HEK293 (cell line): ENCODE measurements at regions not wholly inside any gene's neighbourhood (a gene's known extent, or its start where the extent isn't known, plus 50 kb on each side); places are given as distances from the start of the nearest gene placed in this dataset.

ENCODE experiments used
- CTCF ChIA-PET: fragments of 350-600 bp; formaldehyde crosslinking; extraction: SDS; loops from one replicate; lab custom pipeline; 2021; ENCODE audit warnings: antibody characterized with exemption; lab: Yijun Ruan, JAX
- POLR2A ChIA-PET: fragments of 300-600 bp; formaldehyde crosslinking; extraction: SDS; loops from one replicate; lab custom pipeline; 2020; ENCODE audit warnings: antibody characterized with exemption, inconsistent platforms; lab: Yijun Ruan, JAX
- H3K27ac ChIP-seq: fragments of 200-500 bp; sonication (Bioruptor generic); 2 replicates; pipeline ENCODE4 v1.5.1; 2014; ENCODE audit warnings: low read depth, low read length, control low read depth, inconsistent platforms; ENCODE audit errors: extremely low read depth
- H3K36me3 ChIP-seq, 2 experiments: fragments of 200-500 bp in 1 of 2; sonication (Bioruptor generic) in 1 of 2; 1 replicate in 1 of 2; 2 replicates in 1 of 2; pipeline ENCODE4 v1.5.1; 2014 to 2017; ENCODE audit warnings: inconsistent platforms in 2 of 2, low read length in 2 of 2; ENCODE audit not compliant: control insufficient read depth in 2 of 2, insufficient read depth in 1 of 2
- H3K4me1 ChIP-seq: fragments of 200-500 bp; sonication (Bioruptor generic); 2 replicates; pipeline ENCODE4 v1.5.1; 2014; ENCODE audit warnings: mild to moderate bottlenecking, low read length, inconsistent platforms; ENCODE audit not compliant: control insufficient read depth, insufficient read depth
- H3K4me3 ChIP-seq: 2 replicates; pipeline ENCODE4 v1.5.1; 2011; ENCODE audit warnings: low read depth, mild to moderate bottlenecking, control low read depth, low read length, moderate library complexity
- H3K9me3 ChIP-seq: fragments of 200-500 bp; sonication (Bioruptor generic); 2 replicates; pipeline ENCODE4 v1.5.1; 2014; ENCODE audit warnings: low read depth, low read length, inconsistent platforms; ENCODE audit not compliant: control insufficient read depth, insufficient read depth
- BCL11A ChIP-seq: fragments of 450-650 bp; formaldehyde crosslinking; IDR thresholded peaks from 2 replicates; pipeline ENCODE4 v1.5.1; 2016; ENCODE audit warnings: low read depth, missing biosample characterization, missing genetic modification characterization
- EGR2 ChIP-seq: fragments of 450-650 bp; formaldehyde crosslinking; IDR thresholded peaks from 2 replicates; pipeline ENCODE4 v1.5.1; 2016; ENCODE audit warnings: low read depth, missing biosample characterization, missing genetic modification characterization
- GLIS1 ChIP-seq: fragments of 450-650 bp; formaldehyde crosslinking; IDR thresholded peaks from 2 replicates; pipeline ENCODE4 v1.5.1; 2016; ENCODE audit warnings: missing biosample characterization, missing genetic modification characterization
- IKZF3 ChIP-seq: fragments of 450-650 bp; IDR thresholded peaks from 2 replicates; pipeline ENCODE4 v1.5.0; 2018; ENCODE audit warnings: missing biosample characterization, mild to moderate bottlenecking, missing genetic modification characterization, moderate library complexity
- OVOL3 ChIP-seq: fragments of 450-650 bp; formaldehyde crosslinking; IDR thresholded peaks from 2 replicates; pipeline ENCODE4 v1.5.1; 2016; ENCODE audit warnings: missing biosample characterization, missing genetic modification characterization
- YY2 ChIP-seq: fragments of 450-650 bp; formaldehyde crosslinking; IDR thresholded peaks from 2 replicates; pipeline ENCODE4 v1.5.1; 2016; ENCODE audit warnings: missing biosample characterization, missing genetic modification characterization
- ZBTB1 ChIP-seq: fragments of 450-650 bp; formaldehyde crosslinking; IDR thresholded peaks from 2 replicates; pipeline ENCODE4 v1.5.1; 2016; ENCODE audit warnings: missing biosample characterization, missing genetic modification characterization
- ZBTB21 ChIP-seq: fragments of 450-650 bp; formaldehyde crosslinking; IDR thresholded peaks from 2 replicates; pipeline ENCODE4 v1.5.1; 2017; ENCODE audit warnings: missing biosample characterization, missing genetic modification characterization
- ZFHX2 ChIP-seq: fragments of 450-650 bp; formaldehyde crosslinking; conservative IDR thresholded peaks from 2 replicates; pipeline ENCODE4 v1.5.1; 2016; ENCODE audit warnings: missing biosample characterization, missing genetic modification characterization
- ZNF112 ChIP-seq: fragments of 450-650 bp; formaldehyde crosslinking; IDR thresholded peaks from 2 replicates; pipeline ENCODE4 v1.5.0; 2017; ENCODE audit warnings: missing biosample characterization, missing genetic modification characterization
- ZNF184 ChIP-seq: fragments of 450-650 bp; IDR thresholded peaks from 2 replicates; pipeline ENCODE4 v1.5.1; 2018; ENCODE audit warnings: missing biosample characterization, mild to moderate bottlenecking, missing genetic modification characterization
- ZNF221 ChIP-seq: fragments of 450-650 bp; formaldehyde crosslinking; IDR thresholded peaks from 2 replicates; pipeline ENCODE4 v1.5.1; 2017; ENCODE audit warnings: missing biosample characterization, missing genetic modification characterization, borderline replicate concordance
- ZNF223 ChIP-seq: fragments of 450-650 bp; formaldehyde crosslinking; IDR thresholded peaks from 2 replicates; pipeline ENCODE4 v1.5.1; 2016; ENCODE audit warnings: missing biosample characterization, missing genetic modification characterization
- ZNF248 ChIP-seq: fragments of 450-650 bp; formaldehyde crosslinking; IDR thresholded peaks from 2 replicates; pipeline ENCODE4 v1.5.1; 2017; ENCODE audit warnings: missing biosample characterization, missing genetic modification characterization
- ZNF426 ChIP-seq: fragments of 450-650 bp; formaldehyde crosslinking; IDR thresholded peaks from 2 replicates; pipeline ENCODE4 v1.5.1; 2017; ENCODE audit warnings: missing biosample characterization, missing genetic modification characterization, mild to moderate bottlenecking, inconsistent platforms, moderate library complexity
- ZNF48 ChIP-seq: fragments of 450-650 bp; formaldehyde crosslinking; IDR thresholded peaks from 2 replicates; pipeline ENCODE4 v1.5.1; 2016; ENCODE audit warnings: missing biosample characterization, missing genetic modification characterization
- ZNF571 ChIP-seq: fragments of 450-650 bp; formaldehyde crosslinking; IDR thresholded peaks from 2 replicates; pipeline ENCODE4 v1.5.0; 2017; ENCODE audit warnings: missing biosample characterization, missing genetic modification characterization
- ZNF658 ChIP-seq: fragments of 450-650 bp; formaldehyde crosslinking; IDR thresholded peaks from 2 replicates; pipeline ENCODE4; 2016; ENCODE audit warnings: missing biosample characterization, missing genetic modification characterization
- ZNF664 ChIP-seq: fragments of 450-650 bp; formaldehyde crosslinking; IDR thresholded peaks from 2 replicates; pipeline ENCODE4 v1.5.1; 2016; ENCODE audit warnings: missing biosample characterization, missing genetic modification characterization
- ZNF843 ChIP-seq: fragments of 450-650 bp; formaldehyde crosslinking; IDR thresholded peaks from 2 replicates; pipeline ENCODE4 v1.5.1; 2016; ENCODE audit warnings: missing biosample characterization, missing genetic modification characterization
- ZXDB ChIP-seq: fragments of 450-650 bp; formaldehyde crosslinking; IDR thresholded peaks from 2 replicates; pipeline ENCODE4 v1.5.1; 2016; ENCODE audit warnings: missing biosample characterization, missing genetic modification characterization
- TF ChIP-seq, protein P1 (sequence below): IDR thresholded peaks from 2 replicates; pipeline ENCODE4 v1.6.1; 2011; ENCODE audit warnings: mild to moderate bottlenecking, low read depth, low read length, borderline replicate concordance
- TF ChIP-seq, protein P2 (sequence below): fragments of 450-650 bp; formaldehyde crosslinking; IDR thresholded peaks from 2 replicates; pipeline ENCODE4 v1.5.1; 2017; ENCODE audit warnings: missing biosample characterization, missing genetic modification characterization
- TF ChIP-seq, protein P3 (sequence below): fragments of 450-650 bp; formaldehyde crosslinking; IDR thresholded peaks from 2 replicates; pipeline ENCODE4 v1.5.1; 2017; ENCODE audit warnings: missing biosample characterization, missing genetic modification characterization
- TF ChIP-seq, protein P4 (sequence below): sonication (generic); formaldehyde crosslinking; IDR thresholded peaks from 2 replicates; pipeline ENCODE4 v1.8.1; 2022; ENCODE audit warnings: mild to moderate bottlenecking, moderate library complexity, missing genetic modification reagents
- TF ChIP-seq, protein P5 (sequence below): fragments of 450-650 bp; formaldehyde crosslinking; IDR thresholded peaks from 2 replicates; pipeline ENCODE4 v1.5.1; 2016; ENCODE audit warnings: missing biosample characterization, missing genetic modification characterization

DNA sequence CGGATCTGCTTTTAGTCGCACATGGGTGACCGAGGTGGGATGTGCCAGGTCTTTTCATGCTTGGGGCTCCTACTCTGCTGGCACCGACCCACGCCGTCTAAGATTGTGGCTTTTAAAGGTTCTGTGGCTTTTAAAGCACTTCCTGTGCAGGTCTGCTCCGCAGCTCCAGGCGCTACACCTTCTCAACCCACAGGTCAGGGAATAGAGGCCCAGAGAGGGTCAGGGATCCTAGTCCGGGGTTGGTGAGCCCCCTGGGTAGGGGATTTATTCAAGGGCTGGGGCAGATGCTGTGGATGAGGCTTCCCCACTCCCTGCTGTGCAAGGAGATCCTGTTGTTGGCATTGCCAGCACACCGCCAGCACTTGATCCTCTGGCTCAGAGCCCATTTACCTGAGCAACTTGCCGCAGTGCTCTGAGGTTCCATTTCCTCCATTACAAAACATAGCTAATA, 212.8 kb upstream of the RAB4A start:
- Histone ChIP-seq H3K4me3 (no peak overlapping the region), H3K4me1 (no peaks in the 10 kb centered on the region), H3K9me3 (no peaks in the 10 kb centered on the region), H3K36me3 (no peaks in the 10 kb centered on the region), H3K27ac (no peak overlapping the region)
- POLR2A ChIA-PET = no interaction called here
- CTCF ChIA-PET = interaction anchor here (0.8 to 1.7 kb wide), 3 partner anchors 12 to 672 kb away, joined by 3 to 6 read pairs (median 4); no protein-coding TSS in a partner anchor
- TF ChIP-seq ZNF184 (tag by site-specific recombination) = no peak
- TF ChIP-seq ZNF48 (tag by site-specific recombination) = no peak
- TF ChIP-seq, protein P1, sequence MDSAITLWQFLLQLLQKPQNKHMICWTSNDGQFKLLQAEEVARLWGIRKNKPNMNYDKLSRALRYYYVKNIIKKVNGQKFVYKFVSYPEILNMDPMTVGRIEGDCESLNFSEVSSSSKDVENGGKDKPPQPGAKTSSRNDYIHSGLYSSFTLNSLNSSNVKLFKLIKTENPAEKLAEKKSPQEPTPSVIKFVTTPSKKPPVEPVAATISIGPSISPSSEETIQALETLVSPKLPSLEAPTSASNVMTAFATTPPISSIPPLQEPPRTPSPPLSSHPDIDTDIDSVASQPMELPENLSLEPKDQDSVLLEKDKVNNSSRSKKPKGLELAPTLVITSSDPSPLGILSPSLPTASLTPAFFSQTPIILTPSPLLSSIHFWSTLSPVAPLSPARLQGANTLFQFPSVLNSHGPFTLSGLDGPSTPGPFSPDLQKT = no peak
- no peak for TF ChIP-seq ZNF248 (tag by site-specific recombination)
- no peak for TF ChIP-seq ZNF571 (tag by site-specific recombination)
- no peak for TF ChIP-seq EGR2 (tag by site-specific recombination)
- TF ChIP-seq IKZF3 (tag by site-specific recombination) = no peak
- TF ChIP-seq ZNF658 = no peak
- TF ChIP-seq, protein P2, sequence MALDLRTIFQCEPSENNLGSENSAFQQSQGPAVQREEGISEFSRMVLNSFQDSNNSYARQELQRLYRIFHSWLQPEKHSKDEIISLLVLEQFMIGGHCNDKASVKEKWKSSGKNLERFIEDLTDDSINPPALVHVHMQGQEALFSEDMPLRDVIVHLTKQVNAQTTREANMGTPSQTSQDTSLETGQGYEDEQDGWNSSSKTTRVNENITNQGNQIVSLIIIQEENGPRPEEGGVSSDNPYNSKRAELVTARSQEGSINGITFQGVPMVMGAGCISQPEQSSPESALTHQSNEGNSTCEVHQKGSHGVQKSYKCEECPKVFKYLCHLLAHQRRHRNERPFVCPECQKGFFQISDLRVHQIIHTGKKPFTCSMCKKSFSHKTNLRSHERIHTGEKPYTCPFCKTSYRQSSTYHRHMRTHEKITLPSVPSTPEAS (tag by site-specific recombination) = no peak
- no peak for TF ChIP-seq ZBTB21 (tag by site-specific recombination)
- TF ChIP-seq ZNF221 (tag by site-specific recombination) = no peak
- no peak for TF ChIP-seq ZXDB
- TF ChIP-seq ZFHX2 (tag by site-specific recombination) = no peak
- TF ChIP-seq OVOL3 (tag by site-specific recombination) = no peak
- TF ChIP-seq, protein P3, sequence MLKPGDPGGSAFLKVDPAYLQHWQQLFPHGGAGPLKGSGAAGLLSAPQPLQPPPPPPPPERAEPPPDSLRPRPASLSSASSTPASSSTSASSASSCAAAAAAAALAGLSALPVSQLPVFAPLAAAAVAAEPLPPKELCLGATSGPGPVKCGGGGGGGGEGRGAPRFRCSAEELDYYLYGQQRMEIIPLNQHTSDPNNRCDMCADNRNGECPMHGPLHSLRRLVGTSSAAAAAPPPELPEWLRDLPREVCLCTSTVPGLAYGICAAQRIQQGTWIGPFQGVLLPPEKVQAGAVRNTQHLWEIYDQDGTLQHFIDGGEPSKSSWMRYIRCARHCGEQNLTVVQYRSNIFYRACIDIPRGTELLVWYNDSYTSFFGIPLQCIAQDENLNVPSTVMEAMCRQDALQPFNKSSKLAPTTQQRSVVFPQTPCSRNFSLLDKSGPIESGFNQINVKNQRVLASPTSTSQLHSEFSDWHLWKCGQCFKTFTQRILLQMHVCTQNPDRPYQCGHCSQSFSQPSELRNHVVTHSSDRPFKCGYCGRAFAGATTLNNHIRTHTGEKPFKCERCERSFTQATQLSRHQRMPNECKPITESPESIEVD (tag by site-specific recombination) = no peak
- TF ChIP-seq, protein P4, sequence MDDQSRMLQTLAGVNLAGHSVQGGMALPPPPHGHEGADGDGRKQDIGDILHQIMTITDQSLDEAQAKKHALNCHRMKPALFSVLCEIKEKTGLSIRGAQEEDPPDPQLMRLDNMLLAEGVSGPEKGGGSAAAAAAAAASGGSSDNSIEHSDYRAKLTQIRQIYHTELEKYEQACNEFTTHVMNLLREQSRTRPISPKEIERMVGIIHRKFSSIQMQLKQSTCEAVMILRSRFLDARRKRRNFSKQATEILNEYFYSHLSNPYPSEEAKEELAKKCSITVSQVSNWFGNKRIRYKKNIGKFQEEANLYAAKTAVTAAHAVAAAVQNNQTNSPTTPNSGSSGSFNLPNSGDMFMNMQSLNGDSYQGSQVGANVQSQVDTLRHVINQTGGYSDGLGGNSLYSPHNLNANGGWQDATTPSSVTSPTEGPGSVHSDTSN = no peak
- no peak for TF ChIP-seq GLIS1 (tag by site-specific recombination)
- TF ChIP-seq YY2 (tag by site-specific recombination) = no peak
- TF ChIP-seq ZBTB1 (tag by site-specific recombination) = no peak

DNA sequence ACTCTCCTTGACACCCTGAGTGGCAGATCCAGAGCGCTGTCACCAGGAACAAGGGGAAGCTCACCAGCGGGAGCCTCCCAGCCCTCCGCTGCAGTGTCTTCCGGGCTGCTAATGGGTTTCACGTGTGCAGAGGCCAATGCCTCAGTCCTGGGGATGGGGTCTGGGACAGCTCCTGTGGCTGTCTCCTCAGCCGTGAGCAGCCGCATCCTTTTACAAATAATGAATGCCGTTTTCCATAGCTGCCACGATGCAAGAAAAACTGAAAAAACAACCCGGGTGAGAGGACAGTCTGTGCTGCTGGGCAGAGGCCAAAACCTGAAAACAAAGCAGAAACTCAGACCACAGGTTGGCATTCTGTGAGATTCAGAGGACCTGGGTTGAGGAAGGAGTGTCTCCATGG, 212.2 kb upstream of the RAB4A start:
- Histone ChIP-seq H3K4me1 (no peaks in the 10 kb centered on the region), H3K27ac (no peak overlapping the region), H3K9me3 (no peaks in the 10 kb centered on the region), H3K4me3 (no peak overlapping the region), H3K36me3 (no peaks in the 10 kb centered on the region)
- CTCF ChIA-PET = interaction anchor here (1.7 kb wide), 1 partner anchor 11 kb away, joined by 4 read pairs; no protein-coding TSS in a partner anchor
- TF ChIP-seq ZNF112 (tag by site-specific recombination) = no peak
- TF ChIP-seq ZNF843 = no peak
- no peak for TF ChIP-seq ZNF426 (tag by site-specific recombination)
- TF ChIP-seq ZNF664 (tag by site-specific recombination) = no peak
- TF ChIP-seq ZNF223 = no peak
- TF ChIP-seq, protein P5, sequence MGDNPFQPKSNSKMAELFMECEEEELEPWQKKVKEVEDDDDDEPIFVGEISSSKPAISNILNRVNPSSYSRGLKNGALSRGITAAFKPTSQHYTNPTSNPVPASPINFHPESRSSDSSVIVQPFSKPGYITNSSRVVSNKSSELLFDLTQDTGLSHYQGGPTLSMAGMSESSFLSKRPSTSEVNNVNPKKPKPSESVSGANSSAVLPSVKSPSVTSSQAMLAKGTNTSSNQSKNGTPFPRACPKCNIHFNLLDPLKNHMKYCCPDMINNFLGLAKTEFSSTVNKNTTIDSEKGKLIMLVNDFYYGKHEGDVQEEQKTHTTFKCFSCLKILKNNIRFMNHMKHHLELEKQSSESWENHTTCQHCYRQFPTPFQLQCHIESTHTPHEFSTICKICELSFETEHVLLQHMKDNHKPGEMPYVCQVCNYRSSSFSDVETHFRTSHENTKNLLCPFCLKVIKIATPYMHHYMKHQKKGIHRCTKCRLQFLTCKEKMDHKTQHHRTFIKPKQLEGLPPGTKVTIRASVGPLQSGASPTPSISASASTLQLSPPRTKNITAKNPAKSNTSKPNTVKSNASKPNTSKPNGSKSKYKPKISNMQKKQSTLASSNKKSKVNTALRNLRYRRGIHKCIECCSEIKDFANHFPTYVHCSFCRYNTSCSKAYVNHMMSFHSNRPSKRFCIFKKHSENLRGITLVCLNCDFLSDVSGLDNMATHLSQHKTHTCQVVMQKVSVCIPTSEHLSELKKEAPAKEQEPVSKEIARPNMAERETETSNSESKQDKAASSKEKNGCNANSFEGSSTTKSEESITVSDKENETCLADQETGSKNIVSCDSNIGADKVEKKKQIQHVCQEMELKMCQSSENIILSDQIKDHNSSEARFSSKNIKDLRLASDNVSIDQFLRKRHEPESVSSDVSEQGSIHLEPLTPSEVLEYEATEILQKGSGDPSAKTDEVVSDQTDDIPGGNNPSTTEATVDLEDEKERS (tag by site-specific recombination) = no peak
- no peak for TF ChIP-seq BCL11A (tag by site-specific recombination)
- POLR2A ChIA-PET = no interaction called here
